ENCODE measurements at regions not wholly inside any gene's neighbourhood (a gene's known extent, or its start where the extent isn't known, plus 50 kb on each side); places are given as distances from the start of the nearest gene placed in this dataset.
"Not testable (repeated sequence)": the region's sequence is repeated elsewhere in the genome, so short reads cannot be mapped to it uniquely, and the experiment has no call there.

DNA sequence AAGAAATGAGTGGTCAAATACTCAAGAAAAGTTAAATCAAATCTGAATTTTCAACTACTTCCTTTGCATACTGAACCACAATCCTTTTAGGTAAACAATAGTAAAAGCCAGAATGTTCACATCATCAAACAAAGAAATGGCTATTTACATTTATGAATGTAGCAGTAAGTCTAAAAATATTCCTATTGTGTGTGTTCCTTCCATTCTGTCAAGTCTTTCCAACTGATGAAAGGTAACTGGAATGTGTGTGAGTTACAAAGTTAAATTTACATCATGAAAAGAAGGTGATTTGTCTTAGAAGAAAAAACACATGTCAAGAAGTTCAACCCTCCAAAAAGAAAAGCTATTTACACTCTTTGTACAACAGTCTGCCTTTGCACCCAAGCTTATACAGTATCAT lies 203.1 kb downstream of the SIPA1L2 start:
- intact Hi-C loops (cut with DNase I), result no loop called here
- DNase-seq, result no peak

DNA sequence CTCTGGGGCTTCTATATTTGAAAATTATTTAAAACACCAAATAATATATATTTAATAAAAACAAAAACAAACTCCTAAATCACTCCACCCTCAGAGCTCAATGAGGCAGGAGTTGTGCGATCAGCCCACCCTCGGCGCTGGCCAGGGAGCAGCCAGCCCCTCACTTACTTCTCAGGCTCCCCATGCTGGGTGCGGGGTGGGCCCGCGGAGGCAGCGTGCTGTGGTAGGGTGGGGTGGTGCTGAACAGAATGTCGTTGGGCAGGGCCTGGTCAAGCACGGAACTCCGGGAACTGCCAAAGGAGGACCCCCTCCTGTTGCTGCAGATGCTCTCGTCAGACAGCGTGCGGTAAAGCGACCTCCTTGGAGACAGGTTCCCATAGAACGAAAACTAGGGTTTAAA lies 204.5 kb downstream of the SIPA1L2 start:
- intact Hi-C loops (cut with DNase I), result no loop called here

DNA sequence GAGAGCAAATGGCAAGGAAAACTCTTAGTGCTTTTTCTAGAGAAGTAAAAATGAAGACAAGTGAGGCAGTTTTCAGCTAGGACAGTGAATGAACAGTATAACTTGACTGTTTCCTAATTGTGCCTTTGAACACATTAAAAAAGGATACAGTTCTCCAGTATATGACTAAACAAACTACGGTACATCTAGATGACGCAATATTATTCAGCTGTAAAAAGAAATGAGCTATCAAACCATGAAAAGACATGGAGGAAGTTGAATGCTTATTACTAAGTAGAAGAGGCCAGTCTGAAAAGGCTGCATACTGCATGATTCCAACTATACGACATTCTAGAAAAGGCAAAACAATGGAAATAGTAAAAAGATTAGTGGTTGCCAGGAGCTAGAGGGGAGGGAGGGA lies 206.3 kb downstream of the SIPA1L2 start:
- intact Hi-C loops (cut with DNase I), result no loop called here
- no peak for DNase-seq

More for the DNA sequence above, 204.5 kb downstream of the SIPA1L2 start:
- no peak for DNase-seq

DNA sequence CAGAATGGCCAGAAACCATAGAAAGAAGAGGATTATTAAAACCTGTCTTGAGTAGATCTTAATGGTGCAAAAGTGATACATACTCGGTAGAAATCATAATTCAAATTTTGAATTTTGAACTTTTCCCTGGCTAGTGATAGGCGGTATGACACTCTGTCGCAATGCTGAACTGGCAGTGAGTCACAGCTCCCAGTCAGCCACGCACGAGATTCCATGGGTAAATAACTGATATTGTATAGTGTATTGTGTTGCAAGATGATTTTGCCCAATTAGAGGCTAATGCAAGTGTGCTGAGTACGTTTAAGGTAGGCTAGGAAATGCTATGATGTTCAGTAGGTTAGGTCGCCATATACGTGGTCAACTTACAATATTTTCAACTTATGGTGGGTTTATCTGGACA lies 207.0 kb downstream of the SIPA1L2 start:
- intact Hi-C loops (cut with DNase I), result no loop called here
- DNase-seq, result no peak

DNA sequence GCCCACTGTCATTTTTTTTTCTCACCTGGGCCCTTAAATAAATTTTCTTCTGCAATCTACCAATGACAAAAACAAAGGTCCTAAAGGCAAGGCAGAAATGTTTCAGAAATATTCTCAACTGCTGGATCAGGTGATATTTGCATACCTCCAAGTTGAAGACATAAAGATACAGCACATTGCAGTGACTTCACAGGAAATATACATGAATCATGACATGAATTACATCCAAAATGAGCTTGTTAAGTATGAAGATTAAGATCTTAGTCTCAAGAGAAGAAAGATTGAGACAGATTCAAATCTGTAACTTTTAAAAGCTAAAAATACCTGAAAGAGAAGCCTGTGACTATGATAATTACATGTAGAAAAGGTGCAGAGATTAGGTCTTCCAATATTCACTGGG lies 207.8 kb downstream of the SIPA1L2 start:
- intact Hi-C loops (cut with DNase I), result no loop called here
- DNase-seq, result no peak

DNA sequence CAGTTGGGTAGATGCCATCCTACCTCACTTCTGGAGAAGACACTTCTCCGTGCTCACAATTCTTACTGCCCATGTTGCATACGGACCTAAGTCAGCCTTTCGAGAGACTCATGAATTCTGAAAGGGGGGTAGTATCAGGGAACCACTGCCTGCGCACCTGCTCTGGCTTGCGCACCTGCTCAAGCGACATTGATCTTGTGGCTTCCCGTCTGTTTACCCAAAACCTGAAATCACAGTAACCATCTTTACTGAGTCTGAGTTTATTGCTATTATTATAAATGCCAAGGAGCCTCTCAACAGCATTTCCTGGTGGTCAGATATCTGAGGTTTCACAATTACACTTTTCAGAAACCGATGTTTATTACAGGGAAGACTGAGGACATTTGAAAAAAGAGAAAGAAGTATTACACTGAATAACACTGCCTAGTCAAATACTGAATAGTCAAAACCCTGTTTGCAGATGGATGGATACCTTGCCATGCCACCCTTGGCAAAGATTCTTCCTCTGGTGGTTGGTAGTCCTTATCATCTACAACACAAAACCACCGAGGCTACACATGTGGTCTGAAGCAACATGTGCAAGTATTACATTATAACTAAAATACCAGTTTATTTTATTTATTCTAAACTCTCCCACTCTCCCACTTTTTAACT lies 208.7 kb downstream of the SIPA1L2 start:
- no peak for DNase-seq
- intact Hi-C loops (cut with DNase I), result no loop called here

DNA sequence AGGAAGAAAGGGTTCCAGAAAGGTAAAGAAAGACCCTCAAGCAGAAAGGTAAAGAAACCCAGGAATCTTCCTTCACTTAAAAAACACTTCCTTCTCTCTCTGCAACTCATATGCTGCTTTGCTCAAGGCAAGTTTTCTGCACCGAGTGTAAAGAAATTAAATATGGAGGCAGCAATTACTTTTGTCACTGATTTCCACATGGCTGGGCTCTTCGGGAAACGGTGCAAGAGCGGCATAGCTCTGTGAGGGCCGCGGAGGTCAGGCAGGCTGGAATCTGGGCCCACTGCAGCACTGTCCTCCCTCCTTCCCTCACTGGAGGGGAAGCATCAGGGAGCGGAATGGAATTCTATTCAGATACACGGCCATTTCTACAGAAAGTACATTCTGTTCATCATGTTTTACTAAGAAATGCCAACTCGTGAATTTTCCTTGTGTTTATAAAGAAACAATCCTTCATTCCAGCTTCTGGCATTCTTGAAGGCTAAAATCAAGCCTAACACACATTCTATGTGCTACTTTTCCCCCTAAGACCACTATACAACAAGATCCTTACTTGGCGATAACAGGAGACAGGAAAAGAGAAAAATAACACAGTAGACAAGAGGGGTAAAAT lies 212.2 kb downstream of the SIPA1L2 start:
- DNase-seq, result no peak
- intact Hi-C loops (cut with DNase I), result no loop called here

DNA sequence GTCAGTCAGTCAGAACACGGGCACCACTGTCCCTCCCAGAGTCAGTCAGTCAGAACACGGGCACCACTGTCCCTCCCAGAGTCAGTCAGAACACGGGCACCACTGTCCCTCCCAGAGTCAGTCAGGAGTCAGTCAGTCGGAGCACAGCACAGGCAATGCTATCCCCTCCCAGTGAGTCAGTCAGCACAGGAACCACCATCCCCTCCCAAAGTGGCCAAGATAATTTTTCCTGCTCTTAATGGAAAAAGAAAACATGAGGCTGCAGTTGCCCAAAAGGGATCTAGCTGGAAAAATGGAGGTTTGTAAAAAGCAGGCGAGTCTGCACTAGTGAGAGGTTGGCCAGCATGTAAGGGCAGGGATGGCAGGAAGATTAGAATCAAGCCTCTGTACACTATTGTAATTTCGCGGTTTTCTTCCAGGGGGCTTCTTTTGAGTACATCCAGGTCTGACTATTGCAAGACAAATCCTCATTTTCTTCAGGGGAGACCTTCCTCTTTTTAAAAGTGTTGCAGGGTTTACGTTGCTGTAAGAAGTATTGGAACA lies 213.8 kb downstream of the SIPA1L2 start:
- no peak for DNase-seq

DNA sequence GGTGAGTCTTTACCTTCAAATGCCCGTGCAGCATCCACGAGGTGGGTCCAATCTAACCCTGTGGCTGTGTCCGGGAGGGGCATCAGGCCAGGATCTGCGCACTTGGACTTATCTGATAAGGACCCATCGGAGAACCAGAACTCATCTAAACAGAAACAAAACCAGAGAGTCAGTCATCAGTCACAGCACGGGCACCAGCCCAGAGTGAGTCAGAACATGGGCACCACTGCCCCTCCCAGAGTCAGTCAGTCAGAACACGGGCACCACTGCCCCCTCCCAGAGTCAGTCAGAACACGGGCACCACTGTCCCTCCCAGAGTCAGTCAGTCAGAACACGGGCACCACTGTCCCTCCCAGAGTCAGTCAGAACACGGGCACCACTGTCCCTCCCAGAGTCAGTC lies 214.5 kb downstream of the SIPA1L2 start:
- intact Hi-C loops (cut with DNase I); DNase-seq: not testable (repeated sequence)

More for the DNA sequence above, 213.8 kb downstream of the SIPA1L2 start:
- intact Hi-C loops (cut with DNase I), result no loop called here

DNA sequence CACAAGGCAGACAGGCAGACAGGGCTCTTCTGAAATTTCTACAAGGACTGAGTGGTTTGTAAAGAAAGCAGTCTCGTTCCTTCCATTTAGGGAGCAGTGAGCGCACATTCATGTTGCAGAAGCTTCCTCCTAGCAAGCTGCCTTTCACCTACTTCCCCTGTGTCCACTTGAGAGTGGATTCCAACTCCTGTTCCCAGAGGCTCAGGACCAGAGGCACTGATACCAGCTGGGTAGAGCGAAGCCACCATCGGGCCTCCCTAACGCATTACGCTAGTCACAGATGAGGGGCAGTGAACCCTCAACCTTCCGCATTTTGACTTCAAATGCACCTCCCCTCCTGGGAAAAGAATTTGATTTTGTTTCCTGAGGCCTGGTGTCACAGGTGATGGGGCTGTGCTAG lies 215.8 kb downstream of the SIPA1L2 start:
- intact Hi-C loops (cut with DNase I), result no loop called here
- DNase-seq, result no peak

DNA sequence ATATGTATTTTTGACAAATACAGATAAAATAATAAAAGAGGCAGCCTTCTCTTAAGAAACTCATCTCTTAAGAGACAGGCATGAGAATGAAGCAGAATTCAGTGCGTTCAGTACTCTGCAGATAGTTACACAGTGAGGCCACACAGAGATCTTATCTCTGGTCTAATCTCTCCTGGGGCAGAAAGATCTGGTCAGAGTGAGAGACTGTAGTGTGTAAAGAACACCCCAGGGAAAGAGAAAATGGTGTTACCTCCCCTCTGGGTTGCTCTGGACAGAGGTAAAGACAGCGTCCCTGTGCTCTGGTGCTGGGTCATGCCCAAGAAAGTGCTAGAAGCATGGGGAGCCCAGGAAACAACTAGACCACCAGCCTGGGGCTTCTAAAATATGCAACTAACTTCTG lies 216.3 kb downstream of the SIPA1L2 start:
- intact Hi-C loops (cut with DNase I), result no loop called here
- DNase-seq, result no peak

DNA sequence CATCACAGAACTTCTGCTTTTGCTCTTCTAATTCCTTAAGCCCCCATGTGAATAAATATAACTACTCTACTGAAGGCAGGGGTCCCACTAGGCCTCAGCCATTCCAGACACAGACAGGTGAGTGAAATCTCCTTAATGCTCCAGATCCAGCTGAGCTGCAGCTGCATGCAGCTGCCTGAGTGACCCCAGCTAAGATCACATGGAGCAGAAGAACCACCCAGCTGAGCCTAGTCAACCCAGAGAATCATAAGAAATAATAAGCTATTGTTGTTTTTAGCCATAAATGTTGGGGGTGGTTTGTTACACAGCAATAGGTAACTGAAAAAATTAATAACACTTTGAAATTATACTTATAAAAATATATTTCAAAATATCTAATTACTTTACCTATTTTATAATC lies 220.3 kb downstream of the SIPA1L2 start:
- intact Hi-C loops (cut with DNase I), result no loop called here
- DNase-seq, result no peak

DNA sequence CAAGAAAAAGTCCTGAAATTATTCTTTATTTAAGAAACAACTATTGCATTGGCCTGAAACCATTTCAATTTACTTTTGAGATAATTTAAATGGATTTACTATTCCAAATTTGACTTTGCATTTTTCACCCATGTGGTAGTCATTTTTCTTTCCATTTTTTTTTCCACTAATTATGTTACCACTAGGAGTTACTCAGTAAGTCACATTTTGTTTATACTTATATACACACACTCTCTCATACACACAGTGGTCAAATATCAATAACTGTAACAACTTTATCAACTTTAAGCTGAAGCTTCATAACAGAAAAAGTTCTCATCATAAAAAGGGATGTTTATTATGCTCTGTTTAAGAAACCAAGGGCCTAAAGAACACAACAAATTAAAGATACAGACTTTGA lies 222.8 kb downstream of the SIPA1L2 start:
- DNase-seq, result no peak
- intact Hi-C loops (cut with DNase I), result no loop called here

DNA sequence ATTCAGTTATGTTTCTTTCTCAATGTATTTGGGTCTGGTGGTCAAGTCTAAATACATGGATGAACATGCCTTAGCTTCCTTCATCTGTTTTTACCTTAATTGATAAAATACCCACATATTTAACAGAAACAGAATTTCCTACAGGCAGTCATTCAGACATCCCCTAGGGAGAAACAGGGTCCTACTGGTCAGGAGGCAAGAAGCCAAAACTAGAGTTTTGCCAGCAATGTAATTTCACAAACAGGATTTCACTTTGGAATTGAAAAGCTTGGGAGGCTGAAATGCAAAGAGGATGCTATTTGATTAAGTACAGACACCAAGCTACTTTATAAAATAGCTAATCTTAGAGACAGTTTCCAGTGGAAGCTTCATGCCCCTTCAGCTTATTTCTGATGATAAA lies 224.2 kb downstream of the SIPA1L2 start:
- intact Hi-C loops (cut with DNase I), result no loop called here

DNA sequence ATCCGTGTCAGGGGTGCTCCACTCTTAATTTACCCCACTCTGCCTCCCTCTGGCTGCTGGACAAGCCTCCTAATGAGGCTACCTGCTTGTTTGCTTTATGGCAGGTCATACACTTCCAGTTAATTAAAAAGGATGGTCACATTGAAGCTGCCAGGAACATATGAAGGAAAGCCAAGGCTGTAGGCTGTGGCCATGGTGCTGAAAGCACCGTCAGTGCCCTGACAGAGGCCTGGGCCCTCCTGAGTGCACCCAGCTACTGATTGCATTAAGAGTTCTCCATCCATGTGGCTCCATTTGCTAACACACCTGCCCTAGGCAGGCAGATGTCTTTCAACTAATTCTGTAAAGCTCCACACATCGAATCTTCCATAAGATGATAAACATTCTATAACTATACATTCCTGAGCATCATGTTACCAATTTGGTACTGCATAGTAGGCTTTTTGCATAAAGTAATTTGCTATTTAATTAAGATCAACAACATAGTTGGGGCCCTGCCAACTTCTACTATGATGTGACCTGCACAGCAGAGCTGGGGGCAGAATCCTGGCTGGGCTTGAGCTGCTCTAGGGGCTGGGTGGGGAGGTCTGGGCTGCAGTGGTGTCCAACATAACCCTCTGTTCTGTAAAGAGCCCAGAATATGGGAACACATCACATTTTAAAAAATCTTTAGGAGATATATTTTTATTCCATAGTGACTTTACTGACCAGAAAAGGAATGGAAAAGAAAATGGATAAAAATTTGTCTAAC lies 224.8 kb downstream of the SIPA1L2 start:
- intact Hi-C loops (cut with DNase I), result no loop called here
- no peak for DNase-seq

More for the DNA sequence above, 224.2 kb downstream of the SIPA1L2 start:
- no peak for DNase-seq

DNA sequence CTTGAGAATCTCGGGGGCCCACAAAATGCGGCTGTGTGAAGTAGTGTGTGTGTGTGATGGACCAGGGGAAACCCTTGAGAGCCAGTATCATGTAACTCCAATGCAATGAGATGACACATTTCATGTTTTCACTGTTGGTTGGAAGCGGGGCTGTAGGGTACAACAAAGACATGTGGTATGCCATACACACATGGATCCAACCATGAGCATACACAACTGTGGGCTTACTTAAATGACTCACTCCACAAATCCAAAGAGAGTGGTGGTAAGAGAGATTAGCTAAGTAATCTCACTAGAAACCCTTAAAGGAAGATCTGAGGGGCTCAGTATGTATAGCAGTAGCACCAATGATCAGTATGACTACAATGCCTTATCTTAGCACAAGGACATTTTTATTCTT lies 225.7 kb downstream of the SIPA1L2 start:
- no peak for DNase-seq
- intact Hi-C loops (cut with DNase I), result no loop called here

DNA sequence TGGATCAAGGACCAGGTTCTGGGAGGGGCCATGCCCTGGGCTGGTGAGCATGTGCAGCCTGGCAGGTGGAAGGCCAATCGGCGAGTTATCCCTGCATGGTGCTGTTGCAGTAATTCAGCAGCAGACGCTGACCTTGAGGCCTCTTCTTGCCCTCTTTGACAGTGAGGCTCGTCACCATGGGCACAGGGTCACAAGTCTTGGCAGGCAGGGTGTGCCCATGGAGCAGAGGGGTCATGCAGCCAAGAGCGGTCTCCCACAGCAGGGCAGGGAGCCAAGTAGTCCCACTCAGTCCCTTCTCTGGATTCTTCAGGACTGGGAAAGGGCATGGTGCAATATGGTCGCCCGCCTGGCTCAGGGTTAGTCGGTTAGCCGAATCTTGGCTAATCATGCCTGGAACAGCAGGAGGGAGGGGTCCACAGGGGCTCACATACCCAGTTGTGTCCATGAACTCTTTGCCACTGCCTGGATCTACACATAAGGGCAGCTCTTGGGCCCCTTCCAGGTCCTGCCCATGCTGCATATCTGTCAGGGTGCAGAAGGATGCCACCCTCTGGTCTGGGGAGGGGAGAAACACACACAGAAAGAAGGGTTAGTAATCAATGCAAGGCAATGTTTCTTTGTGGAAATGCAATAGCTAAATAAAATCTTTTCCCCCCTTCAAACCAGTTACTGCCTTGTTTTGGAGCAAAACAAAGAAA lies 226.8 kb downstream of the SIPA1L2 start:
- no peak for DNase-seq
- intact Hi-C loops (cut with DNase I), result no loop called here

DNA sequence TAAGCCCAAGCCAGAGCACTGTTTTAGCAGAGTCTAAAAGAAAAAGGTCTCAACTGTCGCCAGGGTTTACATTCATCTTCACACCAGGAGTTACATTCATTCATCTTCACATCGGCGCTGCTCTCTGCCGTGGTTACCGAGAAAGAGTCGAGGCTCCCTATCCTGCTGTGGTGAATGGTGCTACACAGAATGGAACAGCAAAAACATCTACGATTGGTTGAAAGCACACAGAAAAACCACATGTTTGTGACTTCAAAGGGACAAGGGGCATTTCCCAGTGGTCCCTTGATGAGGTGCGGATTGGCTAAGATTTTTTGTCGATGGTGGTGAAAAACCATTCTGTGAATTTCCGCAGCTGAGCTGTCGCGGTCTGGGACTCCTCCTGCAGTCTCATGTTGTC lies 231.1 kb downstream of the SIPA1L2 start:
- intact Hi-C loops (cut with DNase I), result no loop called here
- no peak for DNase-seq

DNA sequence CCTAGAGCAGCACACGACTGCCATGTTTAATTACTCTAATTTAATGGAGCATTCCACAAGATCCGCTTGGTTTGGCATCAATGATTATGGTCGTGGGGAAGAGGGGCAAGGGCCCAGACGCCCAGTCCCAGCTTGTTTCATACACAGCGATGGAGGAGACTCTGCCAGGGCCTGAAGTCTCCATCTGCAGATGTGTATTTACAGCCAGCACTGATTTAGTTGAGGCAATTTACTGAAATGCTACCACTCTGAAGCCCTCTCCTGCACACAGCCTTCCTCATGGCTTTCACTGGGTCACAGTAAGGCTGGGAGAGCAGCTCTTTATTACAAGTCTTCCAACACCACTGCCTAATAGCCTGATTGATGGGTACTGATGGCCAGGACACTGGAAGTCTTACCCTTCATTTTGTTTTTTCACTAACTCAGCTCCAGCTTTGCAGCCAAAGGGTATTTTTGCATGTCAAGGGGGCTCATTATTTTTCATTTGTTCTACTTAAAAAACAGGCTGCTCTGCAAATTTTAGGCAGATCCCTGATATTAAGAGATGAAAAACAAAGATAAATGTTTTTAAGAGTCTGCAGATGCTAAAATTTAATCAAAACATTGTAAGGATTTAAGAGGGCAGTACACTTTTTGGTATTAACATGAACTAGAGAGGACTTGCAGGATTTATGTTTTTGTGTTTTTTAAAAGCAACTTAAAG lies 236.3 kb downstream of the SIPA1L2 start:
- intact Hi-C loops (cut with DNase I), result no loop called here
- DNase-seq, result peak in 1 of 10 donors; percentile 25

DNA sequence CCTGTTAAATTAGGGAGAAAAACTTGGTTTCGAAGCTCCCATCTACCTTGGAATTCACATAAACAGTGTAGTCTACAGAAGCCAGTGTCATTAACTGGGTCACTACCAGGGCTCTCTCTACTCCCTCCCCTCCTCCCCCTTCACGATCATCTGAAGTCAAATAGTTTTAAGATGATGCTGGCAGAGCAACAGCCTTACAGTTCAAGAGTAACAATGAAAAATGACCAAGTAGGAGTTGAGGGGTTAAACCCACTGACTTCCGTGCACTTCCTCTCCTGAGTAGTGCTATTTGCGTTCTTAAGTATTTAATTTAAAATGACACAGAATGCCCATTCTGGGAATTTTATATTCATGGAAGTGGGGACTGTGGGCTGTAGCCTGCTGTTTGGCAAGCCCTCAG lies 236.9 kb downstream of the SIPA1L2 start:
- intact Hi-C loops (cut with DNase I), result no loop called here
- DNase-seq, result no peak
